GM21515 (cell line): ENCODE measurements at regions not wholly inside any gene's neighbourhood (a gene's known extent, or its start where the extent isn't known, plus 50 kb on each side); places are given as distances from the start of the nearest gene placed in this dataset.

Experiments
- ATAC-seq: cut with Tn5 transposase; IDR thresholded peaks from one replicate; pipeline ENCODE4 v1.9.1; 2021; ENCODE audit not compliant: unreplicated experiment

GRCh38 chr12:65596514-65597091 is 227.7 kb upstream of the HMGA2 start:
- ATAC-seq = no peak

GRCh38 chr12:65597527-65597926 is 226.8 kb upstream of the HMGA2 start:
- ATAC-seq = no peak

GRCh38 chr12:65598688-65599087 is 225.6 kb upstream of the HMGA2 start:
- no peak for ATAC-seq

DNA sequence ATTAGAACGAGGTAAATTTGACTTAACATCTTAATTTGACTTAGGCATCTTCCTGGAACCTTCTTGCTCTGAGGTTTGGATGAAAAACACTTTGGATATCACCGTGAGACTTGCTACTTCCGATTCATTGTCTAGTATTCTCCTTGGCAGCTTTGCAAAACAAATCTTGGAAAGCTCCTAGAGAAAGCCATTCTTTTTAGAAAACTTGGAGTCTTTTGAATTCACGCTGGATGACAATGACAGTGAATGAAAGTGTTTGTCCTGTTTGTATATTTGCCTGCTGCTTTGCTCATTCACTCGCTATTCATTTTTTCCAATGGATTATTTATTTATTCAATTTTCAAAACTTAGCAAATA is 222.1 kb upstream of the HMGA2 start:
- no peak for ATAC-seq

DNA sequence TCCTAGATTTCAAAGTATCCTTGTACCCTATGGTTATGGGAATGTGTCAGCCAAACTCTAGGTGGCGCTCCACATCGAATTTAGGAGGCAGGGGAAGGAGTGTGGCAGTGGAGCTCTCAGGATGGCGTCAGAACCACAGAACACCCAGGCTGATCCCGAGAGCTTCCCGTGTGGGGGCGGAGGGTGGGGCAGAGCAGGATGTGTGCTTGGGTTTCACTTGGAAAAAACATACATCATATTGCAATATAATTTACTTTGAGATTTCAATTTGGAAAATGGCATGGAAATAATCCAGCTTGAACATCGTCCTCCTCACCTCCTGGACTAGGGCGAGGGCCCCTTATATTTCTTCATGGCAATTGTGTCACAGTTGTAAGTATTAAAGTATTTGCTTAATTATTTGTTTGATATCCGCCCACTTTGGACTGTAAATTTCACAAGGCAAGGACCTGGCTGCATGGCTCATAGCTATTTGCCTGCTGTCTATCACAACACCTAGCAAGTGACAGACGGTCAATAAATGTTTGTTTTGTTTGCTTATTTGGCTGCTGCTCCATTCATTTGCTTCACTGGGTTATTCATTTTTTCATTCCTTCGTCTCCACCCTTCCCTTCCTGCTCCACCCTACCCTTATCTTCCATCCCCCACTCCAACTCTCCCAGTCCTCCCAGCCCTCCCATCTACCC is 221.5 kb upstream of the HMGA2 start:
- ATAC-seq = no peak

DNA sequence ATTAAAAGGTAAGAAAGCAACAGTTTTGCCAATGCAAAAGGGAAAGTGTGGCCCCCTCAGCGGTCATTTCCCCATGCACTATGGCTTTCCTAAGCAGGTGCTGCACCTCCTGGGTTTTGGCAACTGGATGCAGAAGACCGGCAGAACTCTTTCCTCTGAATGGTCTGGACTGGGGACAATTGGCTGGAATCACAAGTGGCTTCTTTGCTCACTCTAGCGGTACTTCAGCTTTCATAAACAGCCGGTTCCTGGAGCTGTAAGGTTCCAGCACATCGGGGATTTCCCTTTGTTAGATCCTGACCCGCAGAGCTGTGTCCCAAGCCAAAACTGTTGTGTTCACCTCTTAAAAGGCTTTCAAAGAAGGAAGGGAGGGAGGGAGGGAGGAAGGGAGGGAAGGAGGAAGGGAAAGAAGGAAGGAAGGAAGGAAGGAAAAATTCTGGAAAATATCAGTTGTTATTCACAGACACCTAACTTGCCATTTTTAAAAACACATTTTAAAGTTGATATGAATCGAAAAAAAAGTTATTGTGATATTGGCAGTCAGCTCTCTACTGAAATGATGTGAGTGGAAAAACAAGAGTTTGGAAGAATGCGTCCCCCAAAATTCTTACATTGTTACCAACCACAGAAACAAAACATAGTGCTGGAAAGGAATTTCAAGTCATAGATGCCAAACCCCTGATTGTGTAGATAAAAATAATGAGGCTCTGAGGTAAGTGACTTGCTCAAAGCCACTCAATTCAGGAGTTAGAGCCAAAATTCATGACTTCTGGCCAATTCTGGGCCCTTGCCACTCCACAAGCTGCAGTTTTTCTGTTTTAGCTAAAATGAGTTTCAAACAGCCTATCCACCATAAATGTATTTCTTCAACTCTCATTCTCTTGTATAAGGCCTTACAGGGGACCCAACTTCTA is 220.6 kb upstream of the HMGA2 start:
- ATAC-seq = no peak

GRCh38 chr12:65605019-65605418 is 219.3 kb upstream of the HMGA2 start:
- ATAC-seq = no peak

DNA sequence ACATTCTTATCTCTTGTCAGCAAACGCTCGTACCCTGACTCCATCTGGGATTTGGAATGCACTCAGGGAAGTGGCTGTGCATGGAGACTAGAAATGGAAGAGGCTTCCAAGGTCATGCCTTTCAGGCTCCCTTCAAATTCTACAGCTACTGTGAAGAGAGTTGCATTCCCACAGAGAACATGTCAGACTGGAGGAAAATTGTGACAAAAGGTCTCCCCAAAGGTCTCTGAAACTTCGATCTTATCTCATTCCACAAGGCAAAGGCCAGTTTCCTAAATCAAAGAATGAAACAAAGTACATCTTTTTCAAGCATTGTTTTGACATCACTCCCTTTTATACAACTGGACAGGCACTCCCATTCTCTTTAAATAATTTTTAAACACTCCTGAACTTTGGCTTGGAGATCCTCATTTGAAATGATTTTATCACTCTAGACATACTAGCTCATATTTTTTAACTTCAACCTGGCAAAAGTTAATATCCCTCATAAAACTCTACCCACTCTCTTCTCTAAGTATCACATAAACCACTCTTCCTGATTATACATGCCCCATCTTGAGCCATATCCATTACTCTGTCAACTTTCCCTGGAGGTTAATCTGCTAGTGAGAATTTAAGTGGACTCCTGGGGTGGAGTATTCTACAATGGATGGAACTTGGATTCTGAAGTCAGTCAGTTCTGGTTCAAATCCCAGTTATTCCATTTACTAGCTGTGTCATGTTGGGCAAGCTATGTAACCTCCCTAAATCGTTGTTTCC is 218.1 kb upstream of the HMGA2 start:
- ATAC-seq = no peak

DNA sequence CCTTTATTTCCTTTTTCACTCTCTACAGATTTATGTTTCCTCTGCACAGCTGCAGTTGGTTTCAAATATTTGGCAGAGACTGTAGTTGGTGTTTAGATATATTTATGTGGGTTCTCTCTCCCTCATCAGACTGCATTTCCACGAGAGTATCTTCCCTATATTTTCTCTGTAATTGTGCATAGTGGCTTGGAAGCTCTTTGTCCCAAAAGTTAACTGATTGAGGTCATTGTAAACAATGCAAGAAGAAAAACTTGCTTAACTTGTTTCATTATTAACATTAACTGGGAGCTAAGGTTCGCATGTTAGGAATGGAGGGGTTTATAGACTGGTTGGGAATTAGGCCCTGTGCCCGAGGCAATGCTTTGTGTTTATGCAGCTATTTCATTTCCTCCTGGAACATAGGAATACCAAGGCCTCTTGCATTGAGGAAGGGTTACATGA is 216.9 kb upstream of the HMGA2 start:
- ATAC-seq = no peak

DNA sequence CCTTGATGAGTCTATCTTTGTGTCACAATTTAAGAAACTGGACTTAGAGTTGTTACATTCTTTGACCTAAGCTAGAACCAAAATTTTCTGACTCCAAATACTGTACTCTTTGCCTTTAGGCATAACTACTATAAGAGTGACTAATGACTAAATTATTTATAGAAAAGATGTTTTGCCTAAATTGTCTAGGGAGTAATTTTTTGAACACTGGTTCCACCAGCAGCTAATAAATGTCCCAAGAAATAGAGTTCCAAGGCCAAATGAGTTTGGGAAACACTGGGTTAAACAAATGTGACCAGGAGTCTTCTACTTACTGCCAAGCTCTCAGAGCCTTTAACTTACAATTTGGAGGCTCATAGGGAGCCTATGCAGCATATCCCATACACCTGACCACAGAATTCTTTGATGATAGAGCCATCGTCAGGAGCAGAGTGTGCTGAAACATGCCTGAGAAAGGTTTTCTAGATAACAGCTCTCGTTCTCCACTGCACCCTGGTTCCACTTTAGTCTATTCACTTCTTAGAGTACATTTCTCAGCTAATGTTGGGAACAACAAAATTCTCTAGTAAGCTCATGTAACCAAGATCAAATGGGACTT is 215.9 kb upstream of the HMGA2 start:
- ATAC-seq = no peak

DNA sequence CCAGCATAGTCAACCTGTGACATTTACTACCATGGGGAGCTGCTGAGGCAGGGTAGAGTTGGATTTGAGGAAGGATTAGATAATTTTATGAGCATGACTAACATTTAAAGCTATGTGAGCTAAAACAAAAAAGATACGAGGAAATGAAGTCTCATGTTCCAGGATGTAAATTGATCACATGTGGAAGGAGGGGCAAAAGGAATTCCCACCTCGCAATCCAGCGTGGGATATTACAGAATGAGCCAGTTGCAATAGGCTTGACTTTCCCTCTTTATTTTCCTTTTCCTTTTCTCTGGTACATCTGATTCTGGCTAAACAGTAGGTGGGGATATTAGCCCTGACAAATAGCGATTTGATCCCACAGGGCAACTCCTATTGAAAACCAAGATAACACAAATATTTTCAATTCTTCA is 214.9 kb upstream of the HMGA2 start:
- no peak for ATAC-seq

DNA sequence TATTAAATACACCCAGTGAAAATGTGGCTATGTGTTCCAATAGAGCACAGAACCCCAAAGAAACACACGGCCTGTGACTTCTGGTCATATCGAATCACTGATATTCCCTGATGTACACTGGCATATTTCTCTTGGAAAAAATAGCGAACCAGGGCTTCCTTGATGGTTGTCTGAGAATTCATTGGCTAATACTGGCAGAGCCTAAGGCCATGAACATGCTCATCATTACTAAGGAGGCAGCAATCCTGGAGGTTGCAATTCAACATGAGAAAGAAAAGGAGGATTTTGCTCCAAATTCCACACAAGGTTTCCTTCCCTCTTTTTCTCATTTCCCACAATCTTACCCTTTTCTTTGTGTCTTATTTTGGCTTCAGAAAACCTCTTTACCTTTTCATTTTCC is 212.9 kb upstream of the HMGA2 start:
- ATAC-seq = no peak

GRCh38 chr12:65612440-65612839 is 211.8 kb upstream of the HMGA2 start:
- ATAC-seq = no peak

GRCh38 chr12:65613692-65614091 is 210.6 kb upstream of the HMGA2 start:
- ATAC-seq = no peak

GRCh38 chr12:65614259-65614889 is 209.9 kb upstream of the HMGA2 start:
- ATAC-seq = no peak

- ATAC-seq = no peak
These were observed 209.2 kb upstream of the HMGA2 start for GRCh38 chr12:65615118-65615517.

- ATAC-seq = no peak
These were observed 208.3 kb upstream of the HMGA2 start for GRCh38 chr12:65616022-65616421.

- no peak for ATAC-seq
These were observed 205.7 kb upstream of the HMGA2 start for GRCh38 chr12:65618588-65618987.

DNA sequence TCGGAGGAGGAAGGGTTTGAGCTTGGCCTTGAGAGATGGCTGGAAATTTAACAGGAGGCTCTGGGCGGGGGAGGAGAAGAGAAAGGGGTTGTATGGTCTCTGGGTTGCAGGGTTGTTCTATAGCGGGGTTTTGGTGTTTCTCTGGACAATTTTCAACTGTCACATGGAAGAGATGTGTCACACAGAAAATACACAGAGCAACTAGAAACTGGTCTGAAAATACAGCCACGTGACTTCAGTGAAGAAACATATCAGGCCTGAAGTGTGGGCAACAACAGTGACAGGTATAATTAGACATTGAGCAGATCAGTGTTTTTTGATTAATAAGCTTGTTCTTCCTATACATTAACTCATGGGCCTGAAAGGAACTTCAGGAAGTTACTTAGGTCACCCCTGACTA is 205.3 kb upstream of the HMGA2 start:
- ATAC-seq = no peak

GRCh38 chr12:65620046-65620445 is 204.2 kb upstream of the HMGA2 start:
- ATAC-seq = no peak
